IMR-90 (cell line): ENCODE measurements at regions not wholly inside any gene's neighbourhood (a gene's known extent, or its start where the extent isn't known, plus 50 kb on each side); places are given as distances from the start of the nearest gene placed in this dataset.

Experiments
- BHLHE40 ChIP-seq: fragments of 150-350 bp; IDR thresholded peaks from 2 replicates; pipeline ENCODE4 v1.6.1; 2016; ENCODE audit warnings: mild to moderate bottlenecking, low read depth, low read length
- CEBPB ChIP-seq: IDR thresholded peaks from 2 replicates; pipeline ENCODE4 v1.6.1; 2012; ENCODE audit warnings: low read depth, low read length, improper control_type of control experiment
- MAZ ChIP-seq: IDR thresholded peaks from 2 replicates; pipeline ENCODE4 v1.6.1; 2012; ENCODE audit warnings: low read depth, mild to moderate bottlenecking, low read length, improper control_type of control experiment, moderate library complexity, borderline replicate concordance
- MXI1 ChIP-seq: IDR thresholded peaks from 2 replicates; pipeline ENCODE4 v1.6.1; 2012; ENCODE audit warnings: low read depth, mild to moderate bottlenecking, low read length, moderate library complexity, borderline replicate concordance
- NFE2L2 ChIP-seq: fragments of 150-350 bp; IDR thresholded peaks from 2 replicates; pipeline ENCODE4 v1.6.1; 2016; ENCODE audit warnings: low read depth, mild to moderate bottlenecking, low read length
- POLR2A ChIP-seq: IDR thresholded peaks from 2 replicates; pipeline ENCODE4 v1.6.1; 2012; ENCODE audit warnings: mild to moderate bottlenecking, low read depth, low read length
- RAD21 ChIP-seq: IDR thresholded peaks from 2 replicates; pipeline ENCODE4 v1.6.1; 2012; ENCODE audit warnings: low read length, improper control_type of control experiment
- RCOR1 ChIP-seq: IDR thresholded peaks from 2 replicates; pipeline ENCODE4 v1.6.1; 2012; ENCODE audit warnings: mild to moderate bottlenecking, low read length, improper control_type of control experiment; ENCODE audit not compliant: insufficient replicate concordance
- RFX5 ChIP-seq: IDR thresholded peaks from 2 replicates; pipeline ENCODE4 v1.8.0; 2012; ENCODE audit warnings: low read depth, mild to moderate bottlenecking, low read length, moderate library complexity
- SMC3 ChIP-seq: fragments of 150-350 bp; IDR thresholded peaks from 2 replicates; pipeline ENCODE4 v1.6.1; 2016; ENCODE audit warnings: low read depth, mild to moderate bottlenecking, antibody characterized with exemption, low read length, moderate library complexity
- TF ChIP-seq, protein P1 (sequence below): conservative IDR thresholded peaks from 2 replicates; pipeline ENCODE4 v1.5.1; 2012; ENCODE audit warnings: mild to moderate bottlenecking, low read depth, low read length, improper control_type of control experiment
- TF ChIP-seq, protein P2 (sequence below): fragments of 150-350 bp; IDR thresholded peaks from 2 replicates; pipeline ENCODE4 v1.6.1; 2016; ENCODE audit warnings: low read depth, mild to moderate bottlenecking, low read length, moderate library complexity, borderline replicate concordance
- TF ChIP-seq, protein P3 (sequence below): fragments of 150-350 bp; IDR thresholded peaks from 2 replicates; pipeline ENCODE4 v1.6.1; 2017; ENCODE audit warnings: mild to moderate bottlenecking, antibody characterized with exemption, low read length, low read depth

DNA sequence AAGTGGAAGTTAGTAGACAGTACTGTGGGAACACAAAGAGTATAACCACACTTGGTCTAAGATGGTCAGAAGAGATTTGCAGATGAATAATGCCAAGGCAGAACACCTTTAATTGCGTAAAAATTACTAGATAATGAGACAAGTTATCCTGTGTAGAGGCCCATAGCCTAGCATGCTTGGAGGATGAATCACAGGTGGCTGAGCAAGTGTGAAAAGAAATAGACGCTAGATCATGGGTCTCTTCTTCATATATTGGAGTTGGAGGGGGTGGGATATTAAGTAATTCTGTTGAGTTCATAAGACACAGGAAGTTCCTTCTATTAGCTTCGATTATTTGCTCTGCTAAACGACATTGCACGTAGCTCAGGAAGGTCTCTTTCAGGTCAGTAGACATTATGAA lies 454.3 kb upstream of the LMO3 start:
- TF ChIP-seq, protein P1, sequence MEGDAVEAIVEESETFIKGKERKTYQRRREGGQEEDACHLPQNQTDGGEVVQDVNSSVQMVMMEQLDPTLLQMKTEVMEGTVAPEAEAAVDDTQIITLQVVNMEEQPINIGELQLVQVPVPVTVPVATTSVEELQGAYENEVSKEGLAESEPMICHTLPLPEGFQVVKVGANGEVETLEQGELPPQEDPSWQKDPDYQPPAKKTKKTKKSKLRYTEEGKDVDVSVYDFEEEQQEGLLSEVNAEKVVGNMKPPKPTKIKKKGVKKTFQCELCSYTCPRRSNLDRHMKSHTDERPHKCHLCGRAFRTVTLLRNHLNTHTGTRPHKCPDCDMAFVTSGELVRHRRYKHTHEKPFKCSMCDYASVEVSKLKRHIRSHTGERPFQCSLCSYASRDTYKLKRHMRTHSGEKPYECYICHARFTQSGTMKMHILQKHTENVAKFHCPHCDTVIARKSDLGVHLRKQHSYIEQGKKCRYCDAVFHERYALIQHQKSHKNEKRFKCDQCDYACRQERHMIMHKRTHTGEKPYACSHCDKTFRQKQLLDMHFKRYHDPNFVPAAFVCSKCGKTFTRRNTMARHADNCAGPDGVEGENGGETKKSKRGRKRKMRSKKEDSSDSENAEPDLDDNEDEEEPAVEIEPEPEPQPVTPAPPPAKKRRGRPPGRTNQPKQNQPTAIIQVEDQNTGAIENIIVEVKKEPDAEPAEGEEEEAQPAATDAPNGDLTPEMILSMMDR = no peak
- TF ChIP-seq MAZ (no peak), POLR2A (no peak), RAD21 (no peak), RFX5 (no peak), RCOR1 (no peak), SMC3 (no peak), MXI1 (no peak), BHLHE40 (no peak), CEBPB (no peak), NFE2L2 (no peak)
- TF ChIP-seq, protein P2, sequence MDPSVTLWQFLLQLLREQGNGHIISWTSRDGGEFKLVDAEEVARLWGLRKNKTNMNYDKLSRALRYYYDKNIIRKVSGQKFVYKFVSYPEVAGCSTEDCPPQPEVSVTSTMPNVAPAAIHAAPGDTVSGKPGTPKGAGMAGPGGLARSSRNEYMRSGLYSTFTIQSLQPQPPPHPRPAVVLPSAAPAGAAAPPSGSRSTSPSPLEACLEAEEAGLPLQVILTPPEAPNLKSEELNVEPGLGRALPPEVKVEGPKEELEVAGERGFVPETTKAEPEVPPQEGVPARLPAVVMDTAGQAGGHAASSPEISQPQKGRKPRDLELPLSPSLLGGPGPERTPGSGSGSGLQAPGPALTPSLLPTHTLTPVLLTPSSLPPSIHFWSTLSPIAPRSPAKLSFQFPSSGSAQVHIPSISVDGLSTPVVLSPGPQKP = no peak
- TF ChIP-seq, protein P3, sequence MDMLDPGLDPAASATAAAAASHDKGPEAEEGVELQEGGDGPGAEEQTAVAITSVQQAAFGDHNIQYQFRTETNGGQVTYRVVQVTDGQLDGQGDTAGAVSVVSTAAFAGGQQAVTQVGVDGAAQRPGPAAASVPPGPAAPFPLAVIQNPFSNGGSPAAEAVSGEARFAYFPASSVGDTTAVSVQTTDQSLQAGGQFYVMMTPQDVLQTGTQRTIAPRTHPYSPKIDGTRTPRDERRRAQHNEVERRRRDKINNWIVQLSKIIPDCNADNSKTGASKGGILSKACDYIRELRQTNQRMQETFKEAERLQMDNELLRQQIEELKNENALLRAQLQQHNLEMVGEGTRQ = no peak
